ENCODE measurements at regions not wholly inside any gene's neighbourhood (a gene's known extent, or its start where the extent isn't known, plus 50 kb on each side); places are given as distances from the start of the nearest gene placed in this dataset.

DNA sequence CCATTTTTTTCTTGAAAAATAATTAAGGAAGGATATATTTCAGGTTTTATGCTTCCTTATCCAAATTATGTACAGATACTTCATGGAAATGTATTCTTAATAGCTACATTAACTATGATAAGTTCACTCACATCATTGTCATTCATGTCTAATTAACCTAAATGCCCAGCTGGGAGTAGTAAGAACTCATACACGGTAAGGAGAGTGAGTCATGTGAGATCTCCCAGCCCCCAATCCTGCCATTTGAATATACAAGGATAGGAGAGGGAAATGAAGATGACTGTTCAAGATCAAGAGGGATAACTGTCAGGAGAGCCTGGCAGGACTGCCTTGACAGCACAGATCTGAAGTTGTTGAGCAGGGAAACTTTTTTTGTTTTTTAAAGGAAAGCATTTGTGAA, 343.4 kb upstream of the USP15 start:
- TF ChIP-seq RBAK (tag by site-specific recombination; IDR thresholded peaks at IDR 0.05) = no peak
- TF ChIP-seq, protein P1, sequence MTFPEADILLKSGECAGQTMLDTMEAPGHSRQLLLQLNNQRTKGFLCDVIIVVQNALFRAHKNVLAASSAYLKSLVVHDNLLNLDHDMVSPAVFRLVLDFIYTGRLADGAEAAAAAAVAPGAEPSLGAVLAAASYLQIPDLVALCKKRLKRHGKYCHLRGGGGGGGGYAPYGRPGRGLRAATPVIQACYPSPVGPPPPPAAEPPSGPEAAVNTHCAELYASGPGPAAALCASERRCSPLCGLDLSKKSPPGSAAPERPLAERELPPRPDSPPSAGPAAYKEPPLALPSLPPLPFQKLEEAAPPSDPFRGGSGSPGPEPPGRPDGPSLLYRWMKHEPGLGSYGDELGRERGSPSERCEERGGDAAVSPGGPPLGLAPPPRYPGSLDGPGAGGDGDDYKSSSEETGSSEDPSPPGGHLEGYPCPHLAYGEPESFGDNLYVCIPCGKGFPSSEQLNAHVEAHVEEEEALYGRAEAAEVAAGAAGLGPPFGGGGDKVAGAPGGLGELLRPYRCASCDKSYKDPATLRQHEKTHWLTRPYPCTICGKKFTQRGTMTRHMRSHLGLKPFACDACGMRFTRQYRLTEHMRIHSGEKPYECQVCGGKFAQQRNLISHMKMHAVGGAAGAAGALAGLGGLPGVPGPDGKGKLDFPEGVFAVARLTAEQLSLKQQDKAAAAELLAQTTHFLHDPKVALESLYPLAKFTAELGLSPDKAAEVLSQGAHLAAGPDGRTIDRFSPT (tag by site-specific recombination; IDR thresholded peaks at IDR 0.05) = no peak
- TF ChIP-seq, protein P2, sequence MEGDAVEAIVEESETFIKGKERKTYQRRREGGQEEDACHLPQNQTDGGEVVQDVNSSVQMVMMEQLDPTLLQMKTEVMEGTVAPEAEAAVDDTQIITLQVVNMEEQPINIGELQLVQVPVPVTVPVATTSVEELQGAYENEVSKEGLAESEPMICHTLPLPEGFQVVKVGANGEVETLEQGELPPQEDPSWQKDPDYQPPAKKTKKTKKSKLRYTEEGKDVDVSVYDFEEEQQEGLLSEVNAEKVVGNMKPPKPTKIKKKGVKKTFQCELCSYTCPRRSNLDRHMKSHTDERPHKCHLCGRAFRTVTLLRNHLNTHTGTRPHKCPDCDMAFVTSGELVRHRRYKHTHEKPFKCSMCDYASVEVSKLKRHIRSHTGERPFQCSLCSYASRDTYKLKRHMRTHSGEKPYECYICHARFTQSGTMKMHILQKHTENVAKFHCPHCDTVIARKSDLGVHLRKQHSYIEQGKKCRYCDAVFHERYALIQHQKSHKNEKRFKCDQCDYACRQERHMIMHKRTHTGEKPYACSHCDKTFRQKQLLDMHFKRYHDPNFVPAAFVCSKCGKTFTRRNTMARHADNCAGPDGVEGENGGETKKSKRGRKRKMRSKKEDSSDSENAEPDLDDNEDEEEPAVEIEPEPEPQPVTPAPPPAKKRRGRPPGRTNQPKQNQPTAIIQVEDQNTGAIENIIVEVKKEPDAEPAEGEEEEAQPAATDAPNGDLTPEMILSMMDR (tag by site-specific recombination; IDR thresholded peaks at IDR 0.05) = no peak
- TF ChIP-seq ZNF133 (tag by site-specific recombination; IDR thresholded peaks at IDR 0.05) = no peak
- no peak for TF ChIP-seq ZNF830 (tag by site-specific recombination; IDR thresholded peaks at IDR 0.05; ENCODE audit: low read depth)
- TF ChIP-seq REPIN1 (tag by site-specific recombination; IDR thresholded peaks at IDR 0.05; ENCODE audit: low read depth) = no peak
- no peak for TF ChIP-seq ZNF350 (tag by site-specific recombination; IDR thresholded peaks at IDR 0.05)
- TF ChIP-seq, protein P3, sequence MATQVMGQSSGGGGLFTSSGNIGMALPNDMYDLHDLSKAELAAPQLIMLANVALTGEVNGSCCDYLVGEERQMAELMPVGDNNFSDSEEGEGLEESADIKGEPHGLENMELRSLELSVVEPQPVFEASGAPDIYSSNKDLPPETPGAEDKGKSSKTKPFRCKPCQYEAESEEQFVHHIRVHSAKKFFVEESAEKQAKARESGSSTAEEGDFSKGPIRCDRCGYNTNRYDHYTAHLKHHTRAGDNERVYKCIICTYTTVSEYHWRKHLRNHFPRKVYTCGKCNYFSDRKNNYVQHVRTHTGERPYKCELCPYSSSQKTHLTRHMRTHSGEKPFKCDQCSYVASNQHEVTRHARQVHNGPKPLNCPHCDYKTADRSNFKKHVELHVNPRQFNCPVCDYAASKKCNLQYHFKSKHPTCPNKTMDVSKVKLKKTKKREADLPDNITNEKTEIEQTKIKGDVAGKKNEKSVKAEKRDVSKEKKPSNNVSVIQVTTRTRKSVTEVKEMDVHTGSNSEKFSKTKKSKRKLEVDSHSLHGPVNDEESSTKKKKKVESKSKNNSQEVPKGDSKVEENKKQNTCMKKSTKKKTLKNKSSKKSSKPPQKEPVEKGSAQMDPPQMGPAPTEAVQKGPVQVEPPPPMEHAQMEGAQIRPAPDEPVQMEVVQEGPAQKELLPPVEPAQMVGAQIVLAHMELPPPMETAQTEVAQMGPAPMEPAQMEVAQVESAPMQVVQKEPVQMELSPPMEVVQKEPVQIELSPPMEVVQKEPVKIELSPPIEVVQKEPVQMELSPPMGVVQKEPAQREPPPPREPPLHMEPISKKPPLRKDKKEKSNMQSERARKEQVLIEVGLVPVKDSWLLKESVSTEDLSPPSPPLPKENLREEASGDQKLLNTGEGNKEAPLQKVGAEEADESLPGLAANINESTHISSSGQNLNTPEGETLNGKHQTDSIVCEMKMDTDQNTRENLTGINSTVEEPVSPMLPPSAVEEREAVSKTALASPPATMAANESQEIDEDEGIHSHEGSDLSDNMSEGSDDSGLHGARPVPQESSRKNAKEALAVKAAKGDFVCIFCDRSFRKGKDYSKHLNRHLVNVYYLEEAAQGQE (tag by site-specific recombination; IDR thresholded peaks at IDR 0.05) = no peak
- no peak for TF ChIP-seq BCL11B (tag by site-specific recombination; IDR thresholded peaks at IDR 0.05; ENCODE audit: low read depth)
- no peak for TF ChIP-seq ZBTB7A (tag by site-specific recombination; IDR thresholded peaks at IDR 0.05; ENCODE audit: low read depth)
- TF ChIP-seq YY1 (tag by site-specific recombination; IDR thresholded peaks at IDR 0.05) = no peak
- TF ChIP-seq ZNF555 (tag by site-specific recombination; conservative IDR thresholded peaks at IDR 0.05) = no peak
- TF ChIP-seq BCL11A (tag by site-specific recombination; IDR thresholded peaks at IDR 0.05; ENCODE audit: low read depth) = no peak
- TF ChIP-seq ZNF596 (tag by site-specific recombination; IDR thresholded peaks at IDR 0.05) = no peak

Measured in HEK293 (cell line).